GM18909 (cell line): ENCODE measurements at regions not wholly inside any gene's neighbourhood (a gene's known extent, or its start where the extent isn't known, plus 50 kb on each side); places are given as distances from the start of the nearest gene placed in this dataset.

Source experiments
- ATAC-seq: cut with Tn5 transposase; IDR thresholded peaks from one replicate; pipeline ENCODE4 v1.9.1; 2021; ENCODE audit warnings: mild to moderate bottlenecking; ENCODE audit not compliant: unreplicated experiment, poor library complexity

DNA sequence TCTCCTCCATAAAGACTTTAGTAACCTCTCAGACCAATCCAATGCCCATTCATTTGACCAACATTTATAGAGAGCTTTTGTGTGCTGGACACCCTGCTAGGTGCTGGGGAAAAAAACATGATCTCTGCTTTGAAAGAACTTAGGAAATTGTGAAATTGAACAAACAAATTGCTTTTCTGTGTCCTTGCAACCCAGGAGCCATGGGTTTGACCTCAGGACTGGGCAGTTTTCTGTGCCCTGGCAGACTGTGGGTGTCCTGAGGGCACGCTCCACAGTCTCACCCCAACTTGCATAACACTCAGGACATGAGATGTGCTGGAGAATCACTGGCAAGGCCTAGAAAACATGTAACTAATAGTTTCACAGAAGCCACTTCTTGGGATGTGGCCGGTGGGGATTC lies 429.1 kb upstream of the ZMIZ1 start:
- ATAC-seq: no peak

DNA sequence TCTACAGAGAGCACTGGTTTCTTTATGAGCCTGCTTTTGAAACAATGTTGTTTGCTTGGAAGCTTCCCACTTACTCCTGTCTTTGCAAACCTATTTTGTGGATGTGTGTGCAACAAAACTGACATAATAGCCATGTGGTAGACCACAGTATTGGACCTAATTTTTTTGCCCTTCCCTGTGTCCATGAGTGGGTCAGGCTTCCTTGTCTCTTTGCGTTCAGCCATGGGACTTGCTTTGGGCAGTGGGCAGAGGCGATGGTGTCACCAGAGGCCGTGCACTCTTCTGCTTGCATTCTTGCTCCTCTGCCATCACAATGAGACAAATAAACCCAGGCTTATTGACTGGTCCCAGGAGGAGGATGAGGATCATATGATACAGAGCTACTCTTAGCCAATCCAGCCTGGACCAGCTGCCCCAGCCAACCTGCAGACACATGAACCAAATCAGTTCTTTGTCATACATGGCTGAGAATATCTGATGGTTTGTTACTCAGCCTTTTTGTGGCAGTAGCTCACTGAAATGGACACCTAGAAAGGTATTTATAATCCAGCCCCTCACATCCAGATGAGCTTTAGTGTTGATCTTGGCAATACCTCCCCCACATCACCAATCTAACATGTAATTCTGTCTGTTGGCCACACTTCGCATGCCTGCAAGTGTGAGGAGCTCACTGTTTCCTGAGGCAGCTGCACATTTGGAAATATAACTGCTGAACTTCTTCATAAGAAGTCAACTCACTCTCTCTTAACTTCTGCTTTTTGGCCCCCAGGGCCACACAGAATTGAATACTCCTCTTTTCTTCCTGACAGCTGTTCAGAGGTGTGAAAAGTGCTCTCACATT lies 427.8 kb upstream of the ZMIZ1 start:
- ATAC-seq: no peak

GRCh38 chr10:78641693-78642092 lies 427.1 kb upstream of the ZMIZ1 start:
- ATAC-seq: no peak

- ATAC-seq: no peak
Measured at GRCh38 chr10:78642269-78642816, 426.4 kb upstream of the ZMIZ1 start.

DNA sequence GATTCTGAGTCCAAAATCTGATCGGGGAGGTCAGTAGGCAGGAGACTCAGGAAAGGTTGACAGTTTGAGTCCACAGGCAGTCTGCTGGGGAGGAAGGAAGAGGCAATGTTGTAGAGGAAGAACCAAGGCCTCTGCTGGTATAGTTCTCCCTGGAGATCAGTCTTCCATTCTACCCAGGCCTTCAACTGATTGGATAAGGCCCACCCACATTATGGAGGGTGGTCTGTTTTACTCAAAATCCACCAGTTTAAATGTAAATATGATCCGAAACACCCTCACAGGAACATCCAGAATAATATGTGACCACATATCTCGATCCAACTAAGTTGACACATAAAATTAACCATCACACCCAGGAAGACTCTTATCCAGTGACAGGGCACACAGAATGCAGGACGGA lies 425.3 kb upstream of the ZMIZ1 start:
- no peak for ATAC-seq

DNA sequence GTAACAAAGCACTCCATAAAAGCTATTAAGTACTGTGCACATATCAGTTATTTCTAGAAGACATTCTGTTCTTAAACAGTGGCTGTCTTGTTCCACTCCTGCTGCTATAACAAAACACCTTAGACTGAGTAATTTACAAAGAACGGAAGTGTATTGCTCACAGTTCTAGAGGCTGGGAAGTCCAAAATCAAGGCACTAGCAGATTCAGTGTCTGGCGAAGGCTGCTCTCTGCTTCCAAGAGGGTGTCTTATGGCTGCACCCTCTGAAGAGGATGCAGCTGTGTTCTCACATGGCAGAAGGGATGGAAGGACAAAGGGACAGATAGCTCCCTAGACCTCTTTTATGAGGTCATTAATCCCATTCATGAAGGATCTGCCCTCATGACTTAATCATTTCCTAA lies 424.2 kb upstream of the ZMIZ1 start:
- ATAC-seq: no peak

GRCh38 chr10:78645169-78645686 lies 423.5 kb upstream of the ZMIZ1 start:
- no peak for ATAC-seq

DNA sequence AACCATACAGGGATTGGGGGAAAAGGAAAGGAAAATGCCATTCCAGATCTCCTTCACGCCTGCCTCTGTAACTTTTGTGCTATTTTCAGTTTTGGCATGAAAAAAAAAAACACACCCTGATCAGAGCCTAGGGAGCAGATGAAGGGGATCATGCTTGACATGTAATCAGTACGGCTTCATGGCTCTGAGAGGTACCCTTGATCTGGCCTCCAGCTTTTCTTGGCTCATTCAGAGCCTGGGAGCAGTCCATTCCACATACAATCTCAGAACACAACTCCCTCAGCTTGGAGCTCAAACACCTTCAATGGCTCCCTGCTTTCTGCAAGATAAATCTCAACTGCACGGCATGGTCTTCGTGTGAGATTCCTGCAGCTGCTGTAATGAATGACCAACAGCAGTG lies 422.8 kb upstream of the ZMIZ1 start:
- ATAC-seq: no peak

- ATAC-seq: no peak
Measured at GRCh38 chr10:78648256-78648860, 420.4 kb upstream of the ZMIZ1 start.

DNA sequence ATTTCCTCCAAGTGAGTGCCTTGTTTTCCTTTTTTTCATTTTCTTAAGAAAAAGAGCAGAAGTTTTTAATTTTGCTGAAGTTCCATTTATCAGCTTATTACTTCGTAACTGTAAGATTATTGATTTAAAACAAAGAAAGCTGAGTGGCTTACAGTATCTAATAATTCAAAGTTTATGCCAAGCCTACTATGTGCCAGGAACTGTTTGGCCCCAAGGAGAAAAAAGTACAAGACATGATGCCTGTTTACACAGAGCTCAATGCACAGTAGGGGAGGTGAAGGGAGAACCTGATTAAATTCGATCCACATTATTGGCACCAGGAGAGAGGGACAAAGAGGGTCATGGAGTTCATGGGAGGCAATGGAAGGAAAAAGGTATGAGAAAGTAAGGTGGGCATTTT lies 419.3 kb upstream of the ZMIZ1 start:
- no peak for ATAC-seq

GRCh38 chr10:78650122-78650521 lies 418.6 kb upstream of the ZMIZ1 start:
- ATAC-seq: no peak

DNA sequence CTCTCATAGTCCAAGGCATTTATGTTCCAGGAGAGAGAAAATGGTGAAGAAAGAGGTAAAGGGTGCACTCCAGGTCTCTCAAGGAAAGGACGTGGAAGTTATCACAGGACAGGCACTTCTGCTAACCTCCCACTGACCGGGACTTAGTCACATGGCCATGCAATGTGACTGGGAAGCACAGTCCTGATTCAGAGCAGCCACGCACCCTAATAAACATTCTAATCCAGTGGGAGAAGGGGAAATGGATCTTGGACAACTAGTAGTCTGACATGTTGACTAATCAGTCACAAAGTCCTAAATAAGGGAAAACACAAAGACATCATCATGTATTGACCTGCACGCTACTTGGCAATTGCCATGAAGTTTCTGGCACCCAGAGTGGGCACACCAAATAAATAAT lies 417.5 kb upstream of the ZMIZ1 start:
- no peak for ATAC-seq

DNA sequence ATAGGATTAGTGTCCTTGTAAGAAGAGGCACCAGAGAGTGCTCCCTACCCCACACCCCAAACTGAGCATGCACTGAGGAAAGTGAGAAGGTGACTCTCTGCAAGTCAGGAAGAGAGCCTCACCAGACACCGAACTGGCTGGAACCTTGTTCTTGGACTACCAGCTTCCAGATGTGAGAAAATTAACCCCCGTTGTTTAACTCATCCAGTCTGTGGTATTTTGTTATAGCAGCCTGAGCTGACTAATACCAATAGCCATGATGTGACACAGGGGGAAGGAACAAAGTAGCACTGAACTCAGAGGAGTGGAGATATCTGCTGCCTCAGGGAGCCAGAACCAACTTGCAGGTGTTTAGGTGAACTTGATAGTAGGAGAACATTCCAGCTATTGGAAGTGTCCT lies 415.2 kb upstream of the ZMIZ1 start:
- no peak for ATAC-seq

DNA sequence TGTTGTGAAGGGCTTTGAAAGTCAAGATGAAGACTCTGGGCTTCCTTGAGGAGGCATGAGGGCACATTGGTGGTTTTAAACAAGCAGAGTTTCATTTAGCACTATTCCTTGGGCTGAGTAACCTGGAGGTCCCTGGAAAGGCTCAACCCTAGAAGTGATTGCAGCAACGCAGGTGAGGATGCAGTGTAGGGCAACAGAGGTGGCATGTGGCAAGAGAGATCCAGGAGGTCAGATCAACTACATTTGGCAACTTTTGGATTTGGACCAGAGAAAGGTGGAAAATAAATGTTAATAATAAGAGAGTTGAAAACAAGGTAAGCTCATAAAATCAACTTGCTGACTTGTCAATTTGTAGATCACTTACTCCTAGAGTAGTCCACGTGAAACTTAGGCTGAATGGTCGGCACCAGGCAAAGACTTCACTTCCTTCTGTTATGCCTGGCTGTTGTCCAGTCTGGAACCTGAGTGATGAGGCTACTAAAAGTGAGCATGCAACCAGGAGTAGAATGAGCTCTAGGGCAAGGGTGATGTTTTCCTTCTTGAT lies 414.6 kb upstream of the ZMIZ1 start:
- no peak for ATAC-seq

DNA sequence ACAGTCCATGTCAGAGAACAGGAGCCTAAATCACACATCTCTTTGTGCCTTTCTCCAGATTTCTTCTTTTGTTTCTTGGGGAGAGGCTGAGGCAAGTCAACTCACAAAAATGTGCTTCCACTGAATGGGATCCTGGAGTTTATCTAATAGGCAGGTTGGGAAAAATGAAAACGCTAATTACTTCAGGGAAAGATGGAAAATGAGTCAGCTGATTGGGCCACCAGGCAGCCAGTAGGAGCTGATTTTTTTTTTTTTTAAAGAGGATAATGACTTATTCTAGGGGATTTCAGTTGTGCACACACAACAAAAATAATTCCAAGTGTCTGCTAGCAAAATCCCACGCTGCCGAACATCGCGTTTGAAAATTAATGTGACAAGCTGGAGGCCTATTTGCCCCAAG lies 412.8 kb upstream of the ZMIZ1 start:
- ATAC-seq: no peak

- no peak for ATAC-seq
Measured at GRCh38 chr10:78656417-78657162, 412.2 kb upstream of the ZMIZ1 start.

GRCh38 chr10:78657163-78657861 lies 411.5 kb upstream of the ZMIZ1 start:
- ATAC-seq: peak; percentile 66

DNA sequence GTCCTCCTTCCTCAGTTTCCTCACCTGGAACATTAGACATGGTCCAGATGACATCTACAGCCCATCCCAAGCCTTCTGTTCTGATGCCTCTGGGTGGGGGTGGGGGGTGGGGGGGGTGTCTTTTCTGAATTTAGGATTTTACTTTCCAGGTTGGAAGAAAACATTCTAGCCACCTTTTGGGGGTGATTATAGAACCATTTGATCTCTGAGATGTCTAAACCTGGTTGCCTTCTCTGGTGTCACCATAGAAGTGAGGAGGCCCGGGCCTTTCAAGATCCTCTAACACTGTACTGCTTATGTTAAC lies 411.0 kb upstream of the ZMIZ1 start:
- ATAC-seq: no peak

GRCh38 chr10:78658645-78659597 lies 409.8 kb upstream of the ZMIZ1 start:
- peak; percentile 61 for ATAC-seq
